WTC11 (cell line): ENCODE measurements at regions not wholly inside any gene's neighbourhood (a gene's known extent, or its start where the extent isn't known, plus 50 kb on each side); places are given as distances from the start of the nearest gene placed in this dataset.

ENCODE experiments used
- ATAC-seq: fragments of 200-7000 bp; cut with Tn5 transposase; 2 replicates; pipeline ENCODE4 v1.10.0; 2021; ENCODE audit warnings: mild to moderate bottlenecking, moderate library complexity
- CTCF ChIA-PET: fragments of 300-600 bp; sonication (Branson Sonifier 250); formaldehyde crosslinking; loops from one replicate; lab custom pipeline; 2021; ENCODE audit warnings: antibody characterized with exemption; lab: Charles Lee
- POLR2A ChIA-PET: fragments of 350-600 bp; sonication (Branson Sonifier 250); formaldehyde crosslinking; loops from one replicate; lab custom pipeline; 2021; ENCODE audit warnings: antibody characterized with exemption; lab: Charles Lee
- DNase-seq: peaks from one replicate; pipeline ENCODE4 v3.0.0; 2021; ENCODE audit warnings: low spot score
- H3K27ac Mint-ChIP-seq: 2 replicates; pipeline ENCODE4 v1.8.0; 2021; ENCODE audit warnings: mixed read lengths
- H3K27me3 Mint-ChIP-seq: 2 replicates; pipeline ENCODE4 v1.8.0; 2021; ENCODE audit warnings: low read depth, mild to moderate bottlenecking, moderate library complexity, mixed read lengths
- H3K36me3 Mint-ChIP-seq: 2 replicates; pipeline ENCODE4 v1.8.0; 2021; ENCODE audit warnings: mixed read lengths
- H3K4me1 Mint-ChIP-seq: 2 replicates; pipeline ENCODE4 v1.8.0; 2022; ENCODE audit warnings: mixed read lengths
- H3K4me3 Mint-ChIP-seq: 2 replicates; pipeline ENCODE4 v1.8.0; 2021; ENCODE audit warnings: mild to moderate bottlenecking, moderate library complexity, mixed read lengths
- H3K9me3 Mint-ChIP-seq: 2 replicates; pipeline ENCODE4 v1.8.0; 2021; ENCODE audit warnings: mixed read lengths
- FOXP1 ChIP-seq: sonication (generic); formaldehyde crosslinking; IDR thresholded peaks from 2 replicates; pipeline ENCODE4 v1.8.0; 2022; ENCODE audit warnings: missing genetic modification reagents, mild to moderate bottlenecking, moderate library complexity, borderline replicate concordance
- JAZF1 ChIP-seq: fragments of 250-450 bp; sonication (Bioruptor Pico); IDR thresholded peaks from 2 replicates; pipeline ENCODE4 v1.9.0; 2021; ENCODE audit warnings: moderate library complexity, mild to moderate bottlenecking, inconsistent platforms
- JUN ChIP-seq: sonication (generic); formaldehyde crosslinking; IDR thresholded peaks from 2 replicates; pipeline ENCODE4 v1.8.0; 2023; ENCODE audit warnings: mild to moderate bottlenecking, missing genetic modification reagents
- NFATC4 ChIP-seq: fragments of 250-450 bp; sonication (Bioruptor Pico); IDR thresholded peaks from 2 replicates; pipeline ENCODE4 v1.9.0; 2021; ENCODE audit warnings: mild to moderate bottlenecking
- NFE2L1 ChIP-seq: sonication (generic); formaldehyde crosslinking; IDR thresholded peaks from 2 replicates; pipeline ENCODE4 v1.8.1; 2023; ENCODE audit warnings: missing genetic modification reagents
- OVOL2 ChIP-seq: fragments of 250-450 bp; sonication (Bioruptor Pico); IDR thresholded peaks from 2 replicates; pipeline ENCODE4 v1.9.0; 2021; ENCODE audit warnings: mild to moderate bottlenecking, borderline replicate concordance
- PRRX2 ChIP-seq: fragments of 250-450 bp; sonication (Bioruptor Pico); IDR thresholded peaks from 2 replicates; pipeline ENCODE4 v1.8.0; 2021; ENCODE audit warnings: mild to moderate bottlenecking
- SMAD3 ChIP-seq: sonication (generic); formaldehyde crosslinking; IDR thresholded peaks from 2 replicates; pipeline ENCODE4 v1.8.0; 2022; ENCODE audit warnings: missing genetic modification reagents, mild to moderate bottlenecking, borderline replicate concordance
- SMAD4 ChIP-seq: sonication (generic); formaldehyde crosslinking; IDR thresholded peaks from 2 replicates; pipeline ENCODE4 v1.8.0; 2022; ENCODE audit warnings: mild to moderate bottlenecking, missing genetic modification reagents
- ZNF121 ChIP-seq: sonication (generic); formaldehyde crosslinking; IDR thresholded peaks from 2 replicates; pipeline ENCODE4 v1.8.0; 2023; ENCODE audit warnings: missing genetic modification reagents
- ZNF219 ChIP-seq: sonication (generic); formaldehyde crosslinking; IDR thresholded peaks from 2 replicates; pipeline ENCODE4 v1.8.0; 2023; ENCODE audit warnings: missing genetic modification reagents, mild to moderate bottlenecking, borderline replicate concordance
- ZNF317 ChIP-seq: sonication (generic); formaldehyde crosslinking; IDR thresholded peaks from 2 replicates; pipeline ENCODE4 v1.8.1; 2023; ENCODE audit warnings: low read depth, mild to moderate bottlenecking, moderate library complexity, missing genetic modification reagents, borderline replicate concordance
- ZNF416 ChIP-seq: fragments of 250-450 bp; sonication (Bioruptor Pico); IDR thresholded peaks from 2 replicates; pipeline ENCODE4 v1.9.0; 2021; ENCODE audit warnings: mild to moderate bottlenecking, inconsistent platforms
- ZNF671 ChIP-seq: fragments of 250-450 bp; sonication (Bioruptor Pico); IDR thresholded peaks from 2 replicates; pipeline ENCODE4 v1.8.0; 2021; ENCODE audit warnings: mild to moderate bottlenecking
- TF ChIP-seq, protein P1 (sequence below): sonication (generic); formaldehyde crosslinking; IDR thresholded peaks from 2 replicates; pipeline ENCODE4 v1.8.0; 2022; ENCODE audit warnings: mild to moderate bottlenecking, missing genetic modification reagents
- TF ChIP-seq, protein P2 (sequence below): fragments of 200-600 bp; IDR thresholded peaks from 2 replicates; pipeline ENCODE4 v1.8.0; 2022; ENCODE audit warnings: antibody characterized with exemption
- TF ChIP-seq, protein P3 (sequence below): sonication (generic); formaldehyde crosslinking; IDR thresholded peaks from 2 replicates; pipeline ENCODE4 v1.8.1; 2023; ENCODE audit warnings: mild to moderate bottlenecking, missing genetic modification reagents
- TF ChIP-seq, protein P4 (sequence below): sonication (generic); formaldehyde crosslinking; IDR thresholded peaks from 2 replicates; pipeline ENCODE4 v1.8.1; 2023; ENCODE audit warnings: mild to moderate bottlenecking, missing genetic modification reagents, moderate library complexity
- TF ChIP-seq, protein P5 (sequence below): fragments of 250-450 bp; sonication (Bioruptor Pico); IDR thresholded peaks from 2 replicates; pipeline ENCODE4 v1.9.0; 2021; ENCODE audit warnings: mild to moderate bottlenecking
- TF ChIP-seq, protein P6 (sequence below): fragments of 250-450 bp; sonication (Bioruptor Pico); conservative IDR thresholded peaks from 2 replicates; pipeline ENCODE4 v1.9.0; 2021; ENCODE audit warnings: mild to moderate bottlenecking

DNA sequence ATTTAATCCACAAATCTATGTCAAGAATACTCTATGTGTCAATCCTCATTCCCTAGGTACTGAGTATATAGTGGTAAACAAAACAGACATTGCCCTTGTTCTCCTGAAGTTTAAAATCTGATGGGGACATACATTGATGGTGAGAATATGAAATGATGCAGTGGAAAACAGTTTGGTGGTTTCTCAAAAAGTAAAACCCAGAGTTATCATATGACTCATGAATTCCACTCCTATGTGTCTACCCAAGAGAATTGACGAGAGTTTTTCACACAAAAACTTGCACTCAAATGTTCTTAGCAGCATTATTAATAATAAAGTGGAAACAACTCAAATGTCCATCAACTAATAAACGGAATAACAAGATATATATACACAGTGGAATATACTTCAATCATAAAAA, 586.7 kb downstream of the CCDC85A start (continued):
- TF ChIP-seq, protein P1, sequence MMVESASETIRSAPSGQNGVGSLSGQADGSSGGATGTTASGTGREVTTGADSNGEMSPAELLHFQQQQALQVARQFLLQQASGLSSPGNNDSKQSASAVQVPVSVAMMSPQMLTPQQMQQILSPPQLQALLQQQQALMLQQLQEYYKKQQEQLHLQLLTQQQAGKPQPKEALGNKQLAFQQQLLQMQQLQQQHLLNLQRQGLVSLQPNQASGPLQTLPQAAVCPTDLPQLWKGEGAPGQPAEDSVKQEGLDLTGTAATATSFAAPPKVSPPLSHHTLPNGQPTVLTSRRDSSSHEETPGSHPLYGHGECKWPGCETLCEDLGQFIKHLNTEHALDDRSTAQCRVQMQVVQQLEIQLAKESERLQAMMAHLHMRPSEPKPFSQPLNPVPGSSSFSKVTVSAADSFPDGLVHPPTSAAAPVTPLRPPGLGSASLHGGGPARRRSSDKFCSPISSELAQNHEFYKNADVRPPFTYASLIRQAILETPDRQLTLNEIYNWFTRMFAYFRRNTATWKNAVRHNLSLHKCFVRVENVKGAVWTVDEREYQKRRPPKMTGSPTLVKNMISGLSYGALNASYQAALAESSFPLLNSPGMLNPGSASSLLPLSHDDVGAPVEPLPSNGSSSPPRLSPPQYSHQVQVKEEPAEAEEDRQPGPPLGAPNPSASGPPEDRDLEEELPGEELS (CRISPR knock-in tag): no peak
- TF ChIP-seq JUN (CRISPR knock-in tag): no peak
- no peak for TF ChIP-seq ZNF317
- no peak for TF ChIP-seq NFE2L1 (CRISPR knock-in tag)
- TF ChIP-seq ZNF671 (CRISPR knock-in tag): no peak

DNA sequence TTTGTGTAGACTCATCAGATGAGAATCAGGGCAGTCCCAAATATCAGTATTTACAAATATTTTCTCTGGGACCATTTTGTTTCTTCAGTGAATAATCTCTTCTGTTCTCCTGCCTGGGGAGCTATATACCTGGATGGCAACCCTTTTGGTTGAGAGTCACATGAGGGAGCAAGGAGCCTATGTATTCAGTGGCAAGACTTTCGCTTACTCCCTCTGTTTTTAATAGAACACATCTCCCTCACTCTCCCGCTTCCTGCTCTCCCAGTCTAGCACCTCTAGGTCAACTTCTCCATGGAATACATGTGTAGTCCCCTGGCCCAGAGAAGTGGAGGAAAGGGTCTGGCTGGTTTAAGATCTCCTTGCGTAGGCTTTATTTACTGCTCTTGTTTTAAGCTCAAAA, 600.3 kb downstream of the CCDC85A start:
- no peak for DNase-seq
- Mint-ChIP-seq H3K9me3 (peaks cover 4% of the 10 kb centered on the region), H3K27ac (no peak overlapping the region), H3K4me1 (no peaks in the 10 kb centered on the region), H3K27me3 (no peaks in the 10 kb centered on the region), H3K4me3 (no peak overlapping the region), H3K36me3 (no peaks in the 10 kb centered on the region)
- CTCF ChIA-PET: no interaction called here
- ATAC-seq: peak; percentile 56
- POLR2A ChIA-PET: no interaction called here
- no peak for TF ChIP-seq ZNF121 (CRISPR knock-in tag)
- no peak for TF ChIP-seq JAZF1
- TF ChIP-seq ZNF219: no peak
- TF ChIP-seq, protein P2, sequence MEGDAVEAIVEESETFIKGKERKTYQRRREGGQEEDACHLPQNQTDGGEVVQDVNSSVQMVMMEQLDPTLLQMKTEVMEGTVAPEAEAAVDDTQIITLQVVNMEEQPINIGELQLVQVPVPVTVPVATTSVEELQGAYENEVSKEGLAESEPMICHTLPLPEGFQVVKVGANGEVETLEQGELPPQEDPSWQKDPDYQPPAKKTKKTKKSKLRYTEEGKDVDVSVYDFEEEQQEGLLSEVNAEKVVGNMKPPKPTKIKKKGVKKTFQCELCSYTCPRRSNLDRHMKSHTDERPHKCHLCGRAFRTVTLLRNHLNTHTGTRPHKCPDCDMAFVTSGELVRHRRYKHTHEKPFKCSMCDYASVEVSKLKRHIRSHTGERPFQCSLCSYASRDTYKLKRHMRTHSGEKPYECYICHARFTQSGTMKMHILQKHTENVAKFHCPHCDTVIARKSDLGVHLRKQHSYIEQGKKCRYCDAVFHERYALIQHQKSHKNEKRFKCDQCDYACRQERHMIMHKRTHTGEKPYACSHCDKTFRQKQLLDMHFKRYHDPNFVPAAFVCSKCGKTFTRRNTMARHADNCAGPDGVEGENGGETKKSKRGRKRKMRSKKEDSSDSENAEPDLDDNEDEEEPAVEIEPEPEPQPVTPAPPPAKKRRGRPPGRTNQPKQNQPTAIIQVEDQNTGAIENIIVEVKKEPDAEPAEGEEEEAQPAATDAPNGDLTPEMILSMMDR: no peak
- no peak for TF ChIP-seq SMAD3 (CRISPR knock-in tag)
- TF ChIP-seq PRRX2 (CRISPR knock-in tag): no peak
- TF ChIP-seq NFATC4 (CRISPR knock-in tag): no peak
- TF ChIP-seq OVOL2: no peak
- TF ChIP-seq, protein P3, sequence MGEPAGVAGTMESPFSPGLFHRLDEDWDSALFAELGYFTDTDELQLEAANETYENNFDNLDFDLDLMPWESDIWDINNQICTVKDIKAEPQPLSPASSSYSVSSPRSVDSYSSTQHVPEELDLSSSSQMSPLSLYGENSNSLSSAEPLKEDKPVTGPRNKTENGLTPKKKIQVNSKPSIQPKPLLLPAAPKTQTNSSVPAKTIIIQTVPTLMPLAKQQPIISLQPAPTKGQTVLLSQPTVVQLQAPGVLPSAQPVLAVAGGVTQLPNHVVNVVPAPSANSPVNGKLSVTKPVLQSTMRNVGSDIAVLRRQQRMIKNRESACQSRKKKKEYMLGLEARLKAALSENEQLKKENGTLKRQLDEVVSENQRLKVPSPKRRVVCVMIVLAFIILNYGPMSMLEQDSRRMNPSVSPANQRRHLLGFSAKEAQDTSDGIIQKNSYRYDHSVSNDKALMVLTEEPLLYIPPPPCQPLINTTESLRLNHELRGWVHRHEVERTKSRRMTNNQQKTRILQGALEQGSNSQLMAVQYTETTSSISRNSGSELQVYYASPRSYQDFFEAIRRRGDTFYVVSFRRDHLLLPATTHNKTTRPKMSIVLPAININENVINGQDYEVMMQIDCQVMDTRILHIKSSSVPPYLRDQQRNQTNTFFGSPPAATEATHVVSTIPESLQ (CRISPR knock-in tag): no peak
- no peak for TF ChIP-seq FOXP1 (CRISPR knock-in tag)
- TF ChIP-seq, protein P4, sequence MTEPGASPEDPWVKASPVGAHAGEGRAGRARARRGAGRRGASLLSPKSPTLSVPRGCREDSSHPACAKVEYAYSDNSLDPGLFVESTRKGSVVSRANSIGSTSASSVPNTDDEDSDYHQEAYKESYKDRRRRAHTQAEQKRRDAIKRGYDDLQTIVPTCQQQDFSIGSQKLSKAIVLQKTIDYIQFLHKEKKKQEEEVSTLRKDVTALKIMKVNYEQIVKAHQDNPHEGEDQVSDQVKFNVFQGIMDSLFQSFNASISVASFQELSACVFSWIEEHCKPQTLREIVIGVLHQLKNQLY (CRISPR knock-in tag): no peak
- TF ChIP-seq, protein P5, sequence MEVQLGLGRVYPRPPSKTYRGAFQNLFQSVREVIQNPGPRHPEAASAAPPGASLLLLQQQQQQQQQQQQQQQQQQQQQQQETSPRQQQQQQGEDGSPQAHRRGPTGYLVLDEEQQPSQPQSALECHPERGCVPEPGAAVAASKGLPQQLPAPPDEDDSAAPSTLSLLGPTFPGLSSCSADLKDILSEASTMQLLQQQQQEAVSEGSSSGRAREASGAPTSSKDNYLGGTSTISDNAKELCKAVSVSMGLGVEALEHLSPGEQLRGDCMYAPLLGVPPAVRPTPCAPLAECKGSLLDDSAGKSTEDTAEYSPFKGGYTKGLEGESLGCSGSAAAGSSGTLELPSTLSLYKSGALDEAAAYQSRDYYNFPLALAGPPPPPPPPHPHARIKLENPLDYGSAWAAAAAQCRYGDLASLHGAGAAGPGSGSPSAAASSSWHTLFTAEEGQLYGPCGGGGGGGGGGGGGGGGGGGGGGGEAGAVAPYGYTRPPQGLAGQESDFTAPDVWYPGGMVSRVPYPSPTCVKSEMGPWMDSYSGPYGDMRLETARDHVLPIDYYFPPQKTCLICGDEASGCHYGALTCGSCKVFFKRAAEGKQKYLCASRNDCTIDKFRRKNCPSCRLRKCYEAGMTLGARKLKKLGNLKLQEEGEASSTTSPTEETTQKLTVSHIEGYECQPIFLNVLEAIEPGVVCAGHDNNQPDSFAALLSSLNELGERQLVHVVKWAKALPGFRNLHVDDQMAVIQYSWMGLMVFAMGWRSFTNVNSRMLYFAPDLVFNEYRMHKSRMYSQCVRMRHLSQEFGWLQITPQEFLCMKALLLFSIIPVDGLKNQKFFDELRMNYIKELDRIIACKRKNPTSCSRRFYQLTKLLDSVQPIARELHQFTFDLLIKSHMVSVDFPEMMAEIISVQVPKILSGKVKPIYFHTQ (CRISPR knock-in tag): no peak
- TF ChIP-seq ZNF416 (CRISPR knock-in tag): no peak
- TF ChIP-seq, protein P6, sequence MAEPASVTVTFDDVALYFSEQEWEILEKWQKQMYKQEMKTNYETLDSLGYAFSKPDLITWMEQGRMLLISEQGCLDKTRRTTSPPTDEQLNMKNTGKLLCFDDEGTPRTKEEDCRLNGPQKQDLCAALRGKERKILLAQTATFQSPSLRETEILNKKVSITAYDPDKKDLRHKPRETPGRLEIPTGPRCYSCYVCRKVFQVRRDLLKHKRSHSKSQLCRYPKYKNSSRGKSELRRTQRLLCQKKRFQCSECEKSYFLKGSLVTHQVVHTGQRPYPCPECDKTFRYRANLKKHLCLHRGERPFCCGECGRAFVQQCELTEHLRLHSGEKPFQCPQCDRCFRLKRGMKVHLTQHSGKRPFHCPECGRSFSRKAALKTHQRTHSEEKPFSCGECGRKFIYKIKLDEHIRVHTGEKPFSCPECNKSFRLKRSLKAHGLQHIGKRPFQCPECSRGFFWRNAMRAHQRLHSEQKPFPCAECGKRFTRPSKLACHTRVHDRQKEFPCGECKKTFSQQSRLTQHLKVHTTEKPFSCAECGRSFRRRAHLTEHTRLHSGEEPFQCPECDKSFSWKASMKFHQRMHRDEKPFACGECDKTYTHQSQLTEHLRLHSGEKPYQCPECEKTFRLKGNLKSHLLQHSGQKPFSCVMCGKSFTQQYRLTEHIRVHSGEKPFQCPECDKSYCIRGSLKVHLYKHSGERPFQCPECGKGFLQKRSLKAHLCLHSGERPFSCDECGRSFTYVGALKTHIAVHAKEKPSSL (CRISPR knock-in tag): no peak
- no peak for TF ChIP-seq SMAD4
